Endothelial cell of umbilical vein (primary cell): ENCODE measurements at regions not wholly inside any gene's neighbourhood (a gene's known extent, or its start where the extent isn't known, plus 50 kb on each side); places are given as distances from the start of the nearest gene placed in this dataset.

Source experiments
- CTCF ChIP-seq, 2 donors: IDR thresholded peaks; 1 replicate in 1 of 2; 2 replicates in 1 of 2; pipeline ENCODE4 v1.5.1; 2011; ENCODE audit warnings: low read length in 2 of 2, mild to moderate bottlenecking in 2 of 2, moderate library complexity in 2 of 2, control low read depth in 1 of 2, inconsistent platforms in 1 of 2, low read depth in 1 of 2; ENCODE audit not compliant: insufficient read depth in 1 of 2; ENCODE audit errors: extremely low read depth in 1 of 2
- EZH2 ChIP-seq: IDR thresholded peaks from 2 replicates; pipeline ENCODE4 v1.6.1; 2012; ENCODE audit warnings: borderline replicate concordance, low read depth, mild to moderate bottlenecking, moderate library complexity, low read length, inconsistent platforms; ENCODE audit not compliant: severe bottlenecking
- POLR2A ChIP-seq: IDR thresholded peaks from 2 replicates; pipeline ENCODE4 v1.6.1; 2012; ENCODE audit warnings: low read depth, mild to moderate bottlenecking, control low read depth, low read length
- POLR2AphosphoS5 ChIP-seq: IDR thresholded peaks from 2 replicates; pipeline ENCODE4 v1.6.1; 2012; ENCODE audit warnings: low read depth, mild to moderate bottlenecking, control low read depth, low read length, moderate library complexity; ENCODE audit not compliant: insufficient read depth

DNA sequence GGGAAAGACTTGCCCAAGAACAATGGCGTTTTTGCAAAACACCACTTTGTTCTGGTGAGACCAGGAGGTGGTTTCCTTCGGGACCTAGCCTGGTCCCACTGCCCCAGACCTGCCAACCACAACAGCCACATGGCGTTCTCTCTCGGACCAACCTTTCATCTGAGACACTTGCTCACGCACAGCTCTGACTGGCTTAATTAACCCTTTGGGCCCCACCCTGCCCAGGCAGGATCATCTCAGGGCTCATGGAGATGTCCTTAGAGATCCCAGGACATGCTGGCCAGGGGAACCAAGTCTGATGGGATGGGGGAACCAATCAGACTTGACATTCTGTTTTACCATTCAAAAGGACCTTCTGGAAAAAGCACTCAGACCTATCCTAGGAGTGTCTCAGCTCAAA is 97.8 kb upstream of the SLC2A1 start:
- TF ChIP-seq CTCF (IDR thresholded peaks at IDR 0.05; ENCODE audit: extremely low read depth in 1 of 2, insufficient read depth in 1 of 2, low read depth in 1 of 2, low read length in 2 of 2): no peak
- TF ChIP-seq EZH2: no peak
- TF ChIP-seq POLR2A: no peak
- TF ChIP-seq POLR2AphosphoS5: no peak
